ENCODE measurements at regions not wholly inside any gene's neighbourhood (a gene's known extent, or its start where the extent isn't known, plus 50 kb on each side); places are given as distances from the start of the nearest gene placed in this dataset.

GRCh38 chr22:48613566-48614200 is 1214.0 kb downstream of the BRD1 start:
- no peak for TF ChIP-seq EZH2 (IDR thresholded peaks at IDR 0.05)
- TF ChIP-seq POLR2AphosphoS5 (IDR thresholded peaks at IDR 0.05; ENCODE audit: borderline replicate concordance, low read depth, low read length) = no peak
- TF ChIP-seq FOXP2 (optimal IDR thresholded peaks at IDR 0.05; ENCODE audit: control extremely low read depth, extremely low read length, insufficient read depth) = no peak
